ENCODE measurements at regions not wholly inside any gene's neighbourhood (a gene's known extent, or its start where the extent isn't known, plus 50 kb on each side); places are given as distances from the start of the nearest gene placed in this dataset.

- no TSS peak for BruUV-seq (replicated peaks)
- CTCF ChIA-PET, result no interaction called here
- H3K36me3 Mint-ChIP-seq (ENCODE audit: insufficient read depth, unreplicated experiment), result no peaks in the 10 kb centered on the region
- TF ChIP-seq, protein P1, sequence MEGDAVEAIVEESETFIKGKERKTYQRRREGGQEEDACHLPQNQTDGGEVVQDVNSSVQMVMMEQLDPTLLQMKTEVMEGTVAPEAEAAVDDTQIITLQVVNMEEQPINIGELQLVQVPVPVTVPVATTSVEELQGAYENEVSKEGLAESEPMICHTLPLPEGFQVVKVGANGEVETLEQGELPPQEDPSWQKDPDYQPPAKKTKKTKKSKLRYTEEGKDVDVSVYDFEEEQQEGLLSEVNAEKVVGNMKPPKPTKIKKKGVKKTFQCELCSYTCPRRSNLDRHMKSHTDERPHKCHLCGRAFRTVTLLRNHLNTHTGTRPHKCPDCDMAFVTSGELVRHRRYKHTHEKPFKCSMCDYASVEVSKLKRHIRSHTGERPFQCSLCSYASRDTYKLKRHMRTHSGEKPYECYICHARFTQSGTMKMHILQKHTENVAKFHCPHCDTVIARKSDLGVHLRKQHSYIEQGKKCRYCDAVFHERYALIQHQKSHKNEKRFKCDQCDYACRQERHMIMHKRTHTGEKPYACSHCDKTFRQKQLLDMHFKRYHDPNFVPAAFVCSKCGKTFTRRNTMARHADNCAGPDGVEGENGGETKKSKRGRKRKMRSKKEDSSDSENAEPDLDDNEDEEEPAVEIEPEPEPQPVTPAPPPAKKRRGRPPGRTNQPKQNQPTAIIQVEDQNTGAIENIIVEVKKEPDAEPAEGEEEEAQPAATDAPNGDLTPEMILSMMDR (IDR thresholded peaks at IDR 0.05; ENCODE audit: unreplicated experiment), result no peak
- DNase-seq, result no peak
- no peak overlapping the region for H3K4me3 Mint-ChIP-seq (ENCODE audit: low read depth, unreplicated experiment)
- intact Hi-C loops (cut with micrococcal nuclease; ENCODE audit: unreplicated experiment), result no loop called here
- H3K9me3 Mint-ChIP-seq (ENCODE audit: low read depth, unreplicated experiment), result peaks cover 13% of the 10 kb centered on the region
- H3K4me1 Mint-ChIP-seq (ENCODE audit: low read depth, unreplicated experiment), result no peaks in the 10 kb centered on the region
- no peak overlapping the region for H3K27ac Mint-ChIP-seq (ENCODE audit: unreplicated experiment)
- no peaks in the 10 kb centered on the region for H3K27me3 Mint-ChIP-seq (ENCODE audit: unreplicated experiment)
Observed at GRCh38 chr15:47502041-47502440, 215.3 kb upstream of the SEMA6D start.

DNA sequence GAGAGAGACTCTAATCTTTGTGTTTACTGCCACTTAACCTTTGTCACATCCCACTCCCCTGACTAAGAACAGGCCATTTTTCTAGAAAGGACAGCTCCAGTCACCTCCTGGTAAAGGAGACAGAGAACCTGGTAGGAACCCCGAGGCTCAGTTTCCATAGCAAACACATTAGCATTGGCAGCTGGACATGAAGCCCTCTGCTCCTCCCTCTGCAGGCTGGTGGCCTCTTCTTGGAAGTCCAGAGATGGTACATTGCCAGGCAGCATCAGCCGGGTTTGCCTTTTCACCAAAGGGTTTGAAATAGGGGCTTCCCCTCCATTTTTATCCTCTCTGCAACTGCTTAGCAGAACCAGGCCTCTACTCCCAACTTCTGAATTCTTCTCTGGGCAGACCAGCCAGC lies 213.4 kb upstream of the SEMA6D start:
- no peak overlapping the region for H3K27ac Mint-ChIP-seq (ENCODE audit: unreplicated experiment)
- no TSS peak for BruUV-seq (replicated peaks)
- no peaks in the 10 kb centered on the region for H3K36me3 Mint-ChIP-seq (ENCODE audit: insufficient read depth, unreplicated experiment)
- CTCF ChIA-PET, result no interaction called here
- intact Hi-C loops (cut with micrococcal nuclease; ENCODE audit: unreplicated experiment), result no loop called here
- H3K27me3 Mint-ChIP-seq (ENCODE audit: unreplicated experiment), result no peaks in the 10 kb centered on the region
- no peak for DNase-seq
- no peak overlapping the region for H3K4me3 Mint-ChIP-seq (ENCODE audit: low read depth, unreplicated experiment)
- no peaks in the 10 kb centered on the region for H3K4me1 Mint-ChIP-seq (ENCODE audit: low read depth, unreplicated experiment)
- TF ChIP-seq, protein P1 (IDR thresholded peaks at IDR 0.05; ENCODE audit: unreplicated experiment), result no peak
- peaks cover 13% of the 10 kb centered on the region for H3K9me3 Mint-ChIP-seq (ENCODE audit: low read depth, unreplicated experiment)

- H3K4me1 Mint-ChIP-seq (ENCODE audit: low read depth, unreplicated experiment), result no peaks in the 10 kb centered on the region
- H3K27ac Mint-ChIP-seq (ENCODE audit: unreplicated experiment), result no peak overlapping the region
- no peaks in the 10 kb centered on the region for H3K36me3 Mint-ChIP-seq (ENCODE audit: insufficient read depth, unreplicated experiment)
- peaks cover 16% of the 10 kb centered on the region for H3K9me3 Mint-ChIP-seq (ENCODE audit: low read depth, unreplicated experiment)
- H3K4me3 Mint-ChIP-seq (ENCODE audit: low read depth, unreplicated experiment), result no peak overlapping the region
- TF ChIP-seq, protein P1 (IDR thresholded peaks at IDR 0.05; ENCODE audit: unreplicated experiment), result no peak
- no peak for DNase-seq
- no TSS peak for BruUV-seq (replicated peaks)
- H3K27me3 Mint-ChIP-seq (ENCODE audit: unreplicated experiment), result no peaks in the 10 kb centered on the region
- CTCF ChIA-PET, result no interaction called here
- intact Hi-C loops (cut with micrococcal nuclease; ENCODE audit: unreplicated experiment), result no loop called here
Observed at GRCh38 chr15:47504624-47505256, 212.6 kb upstream of the SEMA6D start.

DNA sequence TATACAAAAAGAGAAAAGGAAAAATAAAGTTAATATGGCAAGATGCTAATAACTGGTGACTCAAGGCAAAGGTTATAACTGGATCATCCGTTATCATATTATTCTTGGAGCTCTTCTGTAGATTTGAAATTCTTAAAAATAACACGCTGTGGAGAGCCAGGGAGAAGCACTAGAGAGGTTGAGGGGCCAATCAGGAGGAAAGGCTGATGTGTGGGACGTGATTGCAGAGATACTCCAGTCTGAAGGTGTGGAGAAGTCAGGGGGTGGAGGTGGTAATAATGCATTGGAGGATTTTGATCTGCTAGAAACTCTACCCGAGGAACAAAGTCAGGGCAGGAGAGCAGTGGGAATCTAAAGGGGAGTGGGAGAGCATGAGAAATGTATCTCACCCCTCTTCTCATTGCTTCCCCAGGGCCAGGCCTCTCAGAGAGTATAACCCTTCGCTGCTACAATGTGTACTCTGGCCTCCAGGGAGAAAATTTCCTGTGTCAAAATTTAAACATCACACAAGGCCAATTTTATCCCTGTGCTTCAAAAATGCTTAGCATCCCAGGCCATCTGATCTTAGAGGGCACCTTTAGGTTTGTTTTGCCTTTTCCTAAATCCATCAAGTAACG lies 211.5 kb upstream of the SEMA6D start:
- intact Hi-C loops (cut with micrococcal nuclease; ENCODE audit: unreplicated experiment), result no loop called here
- Mint-ChIP-seq H3K27me3 (ENCODE audit: unreplicated experiment) (no peaks in the 10 kb centered on the region), H3K9me3 (ENCODE audit: low read depth, unreplicated experiment) (peaks cover 18% of the 10 kb centered on the region), H3K36me3 (ENCODE audit: insufficient read depth, unreplicated experiment) (peaks cover 5% of the 10 kb centered on the region), H3K4me1 (ENCODE audit: low read depth, unreplicated experiment) (no peaks in the 10 kb centered on the region), H3K4me3 (ENCODE audit: low read depth, unreplicated experiment) (no peak overlapping the region), H3K27ac (ENCODE audit: unreplicated experiment) (no peak overlapping the region)
- CTCF ChIA-PET, result no interaction called here
- no TSS peak for BruUV-seq (replicated peaks)
- TF ChIP-seq, protein P1 (IDR thresholded peaks at IDR 0.05; ENCODE audit: unreplicated experiment), result no peak
- no peak for DNase-seq
